ENCODE measurements at regions not wholly inside any gene's neighbourhood (a gene's known extent, or its start where the extent isn't known, plus 50 kb on each side); places are given as distances from the start of the nearest gene placed in this dataset.
"Not testable (repeated sequence)": the region's sequence is repeated elsewhere in the genome, so short reads cannot be mapped to it uniquely, and the experiment has no call there.

GRCh38 chr1:143424491-143425032 is 547.2 kb downstream of the FAM72C start:
- H3K27ac ChIP-seq; H3K36me3 ChIP-seq; DNase-seq (ENCODE audit: low spot score in 2 of 2); H3K9me3 ChIP-seq; H3K27me3 ChIP-seq; H3K4me1 ChIP-seq; intact Hi-C loops (cut with DNase I; ENCODE audit: low total_unique reads): not testable (repeated sequence)
- peak overlapping the region; percentile 21 to 55 (median 30) for H3K4me3 ChIP-seq

DNA sequence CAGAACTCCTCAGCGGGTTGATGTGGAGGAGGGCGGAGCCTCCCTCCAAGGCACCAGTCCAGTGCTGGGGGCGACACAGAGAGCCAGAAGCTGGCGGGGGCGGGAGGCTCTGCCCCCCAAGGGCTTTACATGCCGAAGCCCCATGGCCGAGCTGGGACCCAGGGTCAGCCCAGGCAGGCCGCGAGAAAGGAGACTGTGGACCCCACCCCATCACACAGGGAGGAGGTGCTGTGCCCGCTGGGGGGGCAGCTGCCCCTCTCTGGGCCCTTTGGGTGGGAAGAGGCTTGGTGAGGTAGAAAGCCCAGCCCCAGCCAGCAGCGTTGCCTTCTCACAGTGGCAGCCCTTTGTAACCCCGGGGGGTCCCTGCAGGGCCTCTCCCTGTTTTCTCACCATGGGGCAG is 548.0 kb downstream of the FAM72C start:
- H3K4me3 ChIP-seq, result peak overlapping the region; percentile 32 to 47 (median 32)
- H3K27ac ChIP-seq; DNase-seq (ENCODE audit: low spot score in 2 of 2); intact Hi-C loops (cut with DNase I; ENCODE audit: low total_unique reads); H3K27me3 ChIP-seq; H3K9me3 ChIP-seq; H3K36me3 ChIP-seq; H3K4me1 ChIP-seq: not testable (repeated sequence)

DNA sequence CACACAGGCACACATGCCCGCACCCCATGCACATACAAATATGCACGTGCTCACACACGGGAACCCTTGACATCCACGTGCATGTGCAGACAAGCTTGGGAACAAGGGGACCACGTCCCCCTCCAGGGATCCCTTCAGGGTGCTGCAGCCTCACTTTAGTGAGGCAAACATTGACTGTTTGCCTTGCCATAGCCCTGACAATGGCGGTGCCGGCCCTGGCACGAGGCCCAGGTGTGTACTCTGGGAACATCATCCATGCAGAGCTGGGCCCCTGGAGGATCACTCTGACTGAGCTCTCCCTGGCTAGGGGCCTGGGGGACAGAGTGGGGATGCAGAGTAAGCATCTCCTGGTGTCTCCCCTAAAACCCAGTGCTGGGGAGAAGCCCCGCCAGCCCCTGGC is 550.5 kb downstream of the FAM72C start:
- H3K4me3 ChIP-seq; intact Hi-C loops (cut with DNase I; ENCODE audit: low total_unique reads); H3K9me3 ChIP-seq: not testable (repeated sequence)

More for the DNA sequence above, 550.5 kb downstream of the FAM72C start:
- not testable (repeated sequence) for H3K27me3 ChIP-seq; H3K4me1 ChIP-seq; H3K27ac ChIP-seq; H3K36me3 ChIP-seq; DNase-seq (ENCODE audit: low spot score in 2 of 2)
